D721Med (cell line): ENCODE measurements at regions not wholly inside any gene's neighbourhood (a gene's known extent, or its start where the extent isn't known, plus 50 kb on each side); places are given as distances from the start of the nearest gene placed in this dataset.

ENCODE experiments used
- DNase-seq: peaks from one replicate; pipeline ENCODE4 v3.0.0; 2011; ENCODE audit warnings: low spot score; ENCODE audit not compliant: insufficient read length
- FAIRE-seq: peaks from 2 replicates; lab custom pipeline; 2011; peaks lifted over from hg19 to GRCh38; lab: Jason Lieb, UNC
- TF ChIP-seq, protein P1 (sequence below): IDR thresholded peaks from 2 replicates; pipeline ENCODE4 v1.5.1; 2012; ENCODE audit warnings: mild to moderate bottlenecking, control low read depth; ENCODE audit not compliant: insufficient read depth; ENCODE audit errors: missing control alignments

GRCh38 chr15:38054488-38054887 lies 120.0 kb downstream of the TMCO5A start:
- TF ChIP-seq, protein P1, sequence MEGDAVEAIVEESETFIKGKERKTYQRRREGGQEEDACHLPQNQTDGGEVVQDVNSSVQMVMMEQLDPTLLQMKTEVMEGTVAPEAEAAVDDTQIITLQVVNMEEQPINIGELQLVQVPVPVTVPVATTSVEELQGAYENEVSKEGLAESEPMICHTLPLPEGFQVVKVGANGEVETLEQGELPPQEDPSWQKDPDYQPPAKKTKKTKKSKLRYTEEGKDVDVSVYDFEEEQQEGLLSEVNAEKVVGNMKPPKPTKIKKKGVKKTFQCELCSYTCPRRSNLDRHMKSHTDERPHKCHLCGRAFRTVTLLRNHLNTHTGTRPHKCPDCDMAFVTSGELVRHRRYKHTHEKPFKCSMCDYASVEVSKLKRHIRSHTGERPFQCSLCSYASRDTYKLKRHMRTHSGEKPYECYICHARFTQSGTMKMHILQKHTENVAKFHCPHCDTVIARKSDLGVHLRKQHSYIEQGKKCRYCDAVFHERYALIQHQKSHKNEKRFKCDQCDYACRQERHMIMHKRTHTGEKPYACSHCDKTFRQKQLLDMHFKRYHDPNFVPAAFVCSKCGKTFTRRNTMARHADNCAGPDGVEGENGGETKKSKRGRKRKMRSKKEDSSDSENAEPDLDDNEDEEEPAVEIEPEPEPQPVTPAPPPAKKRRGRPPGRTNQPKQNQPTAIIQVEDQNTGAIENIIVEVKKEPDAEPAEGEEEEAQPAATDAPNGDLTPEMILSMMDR, result no peak
- no peak for FAIRE-seq

GRCh38 chr15:38058596-38059075 lies 124.2 kb downstream of the TMCO5A start:
- no peak for DNase-seq
- no peak for FAIRE-seq
- TF ChIP-seq, protein P1, result no peak

More at GRCh38 chr15:38054488-38054887, 120.0 kb downstream of the TMCO5A start:
- DNase-seq, result no peak

GRCh38 chr15:38059665-38060064 lies 125.2 kb downstream of the TMCO5A start:
- TF ChIP-seq, protein P1, result no peak
- FAIRE-seq, result no peak
- no peak for DNase-seq

GRCh38 chr15:38061856-38062649 lies 127.6 kb downstream of the TMCO5A start:
- DNase-seq (no peak), FAIRE-seq (no peak)
- TF ChIP-seq, protein P1, result no peak

- TF ChIP-seq, protein P1, result no peak
- FAIRE-seq, result no peak
- DNase-seq, result no peak
Observed at GRCh38 chr15:38062696-38063095, 128.3 kb downstream of the TMCO5A start.

GRCh38 chr15:38065721-38066345 lies 131.4 kb downstream of the TMCO5A start:
- DNase-seq (no peak), FAIRE-seq (no peak)

More at GRCh38 chr15:38065721-38066345, 131.4 kb downstream of the TMCO5A start:
- TF ChIP-seq, protein P1, result no peak
